GM10266 (cell line): ENCODE measurements at regions not wholly inside any gene's neighbourhood (a gene's known extent, or its start where the extent isn't known, plus 50 kb on each side); places are given as distances from the start of the nearest gene placed in this dataset.

Experiments used
- DNase-seq: peaks from one replicate; pipeline ENCODE4 v3.0.0; 2012; ENCODE audit errors: extremely low spot score
- TF ChIP-seq, protein P1 (sequence below): IDR thresholded peaks from 2 replicates; pipeline ENCODE4 v1.5.1; 2012; ENCODE audit warnings: mild to moderate bottlenecking, low read depth; ENCODE audit not compliant: control insufficient read depth, insufficient read depth; ENCODE audit errors: missing control alignments

GRCh38 chr3:28915741-28916500, 364.9 kb upstream of the RBMS3 start:
- TF ChIP-seq, protein P1, sequence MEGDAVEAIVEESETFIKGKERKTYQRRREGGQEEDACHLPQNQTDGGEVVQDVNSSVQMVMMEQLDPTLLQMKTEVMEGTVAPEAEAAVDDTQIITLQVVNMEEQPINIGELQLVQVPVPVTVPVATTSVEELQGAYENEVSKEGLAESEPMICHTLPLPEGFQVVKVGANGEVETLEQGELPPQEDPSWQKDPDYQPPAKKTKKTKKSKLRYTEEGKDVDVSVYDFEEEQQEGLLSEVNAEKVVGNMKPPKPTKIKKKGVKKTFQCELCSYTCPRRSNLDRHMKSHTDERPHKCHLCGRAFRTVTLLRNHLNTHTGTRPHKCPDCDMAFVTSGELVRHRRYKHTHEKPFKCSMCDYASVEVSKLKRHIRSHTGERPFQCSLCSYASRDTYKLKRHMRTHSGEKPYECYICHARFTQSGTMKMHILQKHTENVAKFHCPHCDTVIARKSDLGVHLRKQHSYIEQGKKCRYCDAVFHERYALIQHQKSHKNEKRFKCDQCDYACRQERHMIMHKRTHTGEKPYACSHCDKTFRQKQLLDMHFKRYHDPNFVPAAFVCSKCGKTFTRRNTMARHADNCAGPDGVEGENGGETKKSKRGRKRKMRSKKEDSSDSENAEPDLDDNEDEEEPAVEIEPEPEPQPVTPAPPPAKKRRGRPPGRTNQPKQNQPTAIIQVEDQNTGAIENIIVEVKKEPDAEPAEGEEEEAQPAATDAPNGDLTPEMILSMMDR: peak; percentile 32
- no peak for DNase-seq

- DNase-seq: peak; percentile 59
- TF ChIP-seq, protein P1: peak; percentile 59
These were observed 364.0 kb upstream of the RBMS3 start for GRCh38 chr3:28916713-28917499.

- no peak for DNase-seq
- TF ChIP-seq, protein P1: no peak
These were observed 362.9 kb upstream of the RBMS3 start for GRCh38 chr3:28917895-28918475.

DNA sequence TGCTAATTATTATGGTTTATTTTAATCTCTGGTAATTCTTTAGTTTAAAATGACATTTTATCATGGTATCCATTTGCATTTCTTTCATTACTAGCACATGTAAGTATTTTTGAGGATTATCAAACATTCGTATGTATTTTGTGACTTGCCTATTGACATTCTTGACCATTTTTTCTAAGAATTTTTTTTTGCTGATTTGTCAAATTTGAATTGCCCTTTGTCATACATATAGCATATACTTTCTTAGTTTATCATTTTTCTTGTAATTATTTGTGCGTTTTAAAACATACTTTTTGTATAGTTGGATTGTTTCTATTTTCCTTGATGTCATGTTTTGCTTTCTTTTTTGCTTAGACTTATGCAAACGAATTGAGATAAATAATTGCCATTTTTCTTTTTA, 358.5 kb upstream of the RBMS3 start:
- TF ChIP-seq, protein P1: no peak
- DNase-seq: no peak

DNA sequence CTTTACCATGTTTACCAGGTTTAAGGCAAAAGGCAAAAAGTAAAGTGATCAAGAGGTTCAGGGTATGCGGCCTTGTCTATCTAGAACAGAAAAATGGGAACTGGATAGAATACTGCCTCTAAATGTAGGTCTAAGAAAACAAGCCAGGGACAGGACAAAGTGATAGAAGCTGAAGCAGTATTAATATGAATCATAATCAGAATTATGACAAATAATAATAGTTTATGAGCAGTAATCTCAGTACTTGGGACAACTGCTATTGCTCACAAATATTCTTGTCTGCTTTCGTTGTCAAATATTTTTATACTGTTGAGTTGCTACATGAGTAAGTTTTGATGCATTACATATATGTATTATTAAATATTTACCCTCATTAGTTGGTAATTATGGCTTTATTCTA, 356.9 kb upstream of the RBMS3 start:
- TF ChIP-seq, protein P1: no peak

GRCh38 chr3:28924744-28925360, 356.0 kb upstream of the RBMS3 start:
- DNase-seq: no peak
- TF ChIP-seq, protein P1: no peak

More for the DNA sequence above, 356.9 kb upstream of the RBMS3 start:
- no peak for DNase-seq
